GM10248 (cell line): ENCODE measurements at regions not wholly inside any gene's neighbourhood (a gene's known extent, or its start where the extent isn't known, plus 50 kb on each side); places are given as distances from the start of the nearest gene placed in this dataset.

Experiments used
- CTCF ChIA-PET: fragments of 300-600 bp; sonication (Branson Sonifier 250); formaldehyde crosslinking; extraction: SDS; loops from one replicate; lab custom pipeline; 2021; ENCODE audit warnings: antibody characterized with exemption; lab: Yijun Ruan, JAX
- POLR2A ChIA-PET: fragments of 350-650 bp; sonication (Branson Sonifier 250); formaldehyde crosslinking; extraction: SDS; loops from one replicate; lab custom pipeline; 2020; ENCODE audit warnings: antibody characterized with exemption; lab: Yijun Ruan, JAX
- DNase-seq: peaks from one replicate; pipeline ENCODE4 v3.0.0; 2012; ENCODE audit errors: extremely low spot score
- TF ChIP-seq, protein P1 (sequence below): IDR thresholded peaks from 2 replicates; pipeline ENCODE4 v1.5.1; 2012; ENCODE audit warnings: mild to moderate bottlenecking, low read depth; ENCODE audit errors: extremely low read depth, missing control alignments, control extremely low read depth

- DNase-seq = no peak
- POLR2A ChIA-PET = no interaction called here
- CTCF ChIA-PET = interaction anchor here (1.5 kb wide), 1 partner anchor 31 kb away, joined by 5 read pairs; no protein-coding TSS in a partner anchor
- TF ChIP-seq, protein P1, sequence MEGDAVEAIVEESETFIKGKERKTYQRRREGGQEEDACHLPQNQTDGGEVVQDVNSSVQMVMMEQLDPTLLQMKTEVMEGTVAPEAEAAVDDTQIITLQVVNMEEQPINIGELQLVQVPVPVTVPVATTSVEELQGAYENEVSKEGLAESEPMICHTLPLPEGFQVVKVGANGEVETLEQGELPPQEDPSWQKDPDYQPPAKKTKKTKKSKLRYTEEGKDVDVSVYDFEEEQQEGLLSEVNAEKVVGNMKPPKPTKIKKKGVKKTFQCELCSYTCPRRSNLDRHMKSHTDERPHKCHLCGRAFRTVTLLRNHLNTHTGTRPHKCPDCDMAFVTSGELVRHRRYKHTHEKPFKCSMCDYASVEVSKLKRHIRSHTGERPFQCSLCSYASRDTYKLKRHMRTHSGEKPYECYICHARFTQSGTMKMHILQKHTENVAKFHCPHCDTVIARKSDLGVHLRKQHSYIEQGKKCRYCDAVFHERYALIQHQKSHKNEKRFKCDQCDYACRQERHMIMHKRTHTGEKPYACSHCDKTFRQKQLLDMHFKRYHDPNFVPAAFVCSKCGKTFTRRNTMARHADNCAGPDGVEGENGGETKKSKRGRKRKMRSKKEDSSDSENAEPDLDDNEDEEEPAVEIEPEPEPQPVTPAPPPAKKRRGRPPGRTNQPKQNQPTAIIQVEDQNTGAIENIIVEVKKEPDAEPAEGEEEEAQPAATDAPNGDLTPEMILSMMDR = no peak
Measured at GRCh38 chr13:99624936-99625540, 123.8 kb downstream of the TM9SF2 start.

GRCh38 chr13:99620806-99621205, 119.5 kb downstream of the TM9SF2 start:
- TF ChIP-seq, protein P1 = no peak
- no peak for DNase-seq
- POLR2A ChIA-PET = no interaction called here
- CTCF ChIA-PET = interaction anchor here (1.0 kb wide), 1 partner anchor 24 kb away, joined by 3 read pairs; no protein-coding TSS in a partner anchor

GRCh38 chr13:99619207-99619606, 117.9 kb downstream of the TM9SF2 start:
- ChIA-PET CTCF (interaction anchor here (0.6 to 1.0 kb wide), 2 partner anchors 9 to 171 kb away, joined by 3 read pairs; no protein-coding TSS in a partner anchor), POLR2A (no interaction called here)
- TF ChIP-seq, protein P1 = no peak
- no peak for DNase-seq

DNA sequence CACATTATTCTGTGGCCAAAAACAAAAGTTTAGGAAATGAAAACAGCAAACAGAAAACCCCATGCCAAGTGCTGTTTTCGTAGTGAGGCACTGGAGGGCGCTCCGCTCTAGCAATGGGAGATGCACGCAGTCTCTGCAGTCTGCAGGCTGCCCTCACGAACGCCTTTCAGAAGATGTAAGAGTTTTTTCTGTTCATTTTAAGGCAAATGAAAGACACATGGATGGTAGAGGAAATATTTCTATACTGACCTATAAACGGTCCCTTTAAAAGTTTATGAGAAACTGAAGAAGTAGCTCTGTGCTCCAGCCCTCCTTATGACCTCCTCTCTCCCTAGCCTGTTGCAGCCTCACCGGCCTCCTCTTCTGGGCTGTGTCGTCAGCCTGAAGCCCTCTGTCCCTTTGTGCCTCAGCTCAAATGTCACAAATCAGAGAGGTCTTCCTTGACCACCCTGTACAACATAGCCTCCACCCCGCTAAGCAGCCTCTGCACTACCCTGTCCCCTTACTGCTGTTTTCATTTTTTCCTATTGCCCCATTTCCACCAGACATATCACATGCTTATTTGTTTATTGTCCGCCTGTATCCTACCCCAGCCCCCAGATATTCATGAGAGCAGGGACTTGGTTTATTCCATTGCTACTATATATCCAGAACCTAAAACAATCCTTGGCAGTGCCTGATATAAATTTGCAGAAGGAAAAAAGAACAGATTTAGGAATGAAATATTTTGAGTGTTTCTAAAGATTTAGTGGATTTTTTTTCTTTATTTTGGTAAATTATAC, 116.4 kb downstream of the TM9SF2 start:
- DNase-seq = peak; percentile 37
- POLR2A ChIA-PET = no interaction called here
- TF ChIP-seq, protein P1 = peak; percentile 58
- CTCF ChIA-PET = interaction anchor here (1.0 to 1.5 kb wide), 2 partner anchors 38 to 88 kb away, joined by 3 to 4 read pairs; no protein-coding TSS in a partner anchor

DNA sequence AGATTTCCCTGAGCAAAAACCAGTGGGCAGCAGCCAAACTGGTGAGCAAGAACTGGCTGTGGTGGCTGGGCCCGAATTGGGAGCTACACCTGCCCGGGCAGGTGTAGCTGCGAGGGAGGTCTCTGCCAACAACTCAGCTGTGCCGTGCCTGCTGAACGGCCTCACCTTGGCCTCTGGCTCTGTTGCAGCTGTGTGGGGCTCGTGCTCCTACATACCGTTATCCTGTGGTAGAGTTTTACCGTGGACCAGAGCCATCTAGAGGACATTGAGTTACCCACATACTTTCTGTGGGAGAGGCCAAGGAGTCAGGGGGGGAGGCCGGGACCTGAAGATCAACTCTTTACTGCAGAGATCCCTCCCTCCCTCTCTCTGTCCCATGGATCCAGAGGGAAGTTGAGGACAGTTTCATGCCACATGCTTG, 113.2 kb downstream of the TM9SF2 start:
- DNase-seq = peak; percentile 59
- CTCF ChIA-PET = interaction anchor here (0.7 to 2.4 kb wide), 7 partner anchors 14 to 226 kb away, joined by 3 to 19 read pairs (median 4); no protein-coding TSS in a partner anchor
- POLR2A ChIA-PET = no interaction called here
- TF ChIP-seq, protein P1 = peak; percentile 36
